HepG2 (cell line): ENCODE measurements at regions not wholly inside any gene's neighbourhood (a gene's known extent, or its start where the extent isn't known, plus 50 kb on each side); places are given as distances from the start of the nearest gene placed in this dataset.

Source experiments
- ATAC-seq: fragments of 200-7000 bp; cut with Tn5 transposase; 3 replicates; pipeline ENCODE4 v1.9.1; 2020; ENCODE audit warnings: mild to moderate bottlenecking, moderate library complexity
- BruUV-seq: library from RNA; stranded (reverse); fragments of 400-500 nt; replicated peaks from 2 replicates; lab custom pipeline; 2021; lab: Mats Ljungman, UMichigan
- CTCF ChIA-PET: fragments of 300-600 bp; formaldehyde crosslinking; extraction: SDS; loops from one replicate; lab custom pipeline; 2021; ENCODE audit warnings: low total read pairs, inconsistent platforms, low intra/inter-chr PET ratio; lab: Yijun Ruan, JAX
- POLR2A ChIA-PET: fragments of 350-600 bp; sonication (Branson Sonifier 250); formaldehyde crosslinking; loops from one replicate; lab custom pipeline; 2020; ENCODE audit warnings: antibody characterized with exemption, inconsistent platforms; lab: Yijun Ruan, JAX
- DNase-seq: peaks from one replicate; pipeline ENCODE4 v3.0.0-alpha.2; 2015; ENCODE audit warnings: low spot score
- FAIRE-seq: peaks from 3 replicates; lab custom pipeline; 2011; peaks lifted over from hg19 to GRCh38; lab: Jason Lieb, UNC
- H2AFZ ChIP-seq: one replicate; pipeline ENCODE4 v1.6.1; 2011; ENCODE audit warnings: low read length, inconsistent platforms
- H3K27ac ChIP-seq: fragments of 300-600 bp; 3 replicates; pipeline ENCODE4 v1.8.0; 2011; ENCODE audit warnings: mixed run types, mild to moderate bottlenecking, mixed read lengths, low read length, inconsistent platforms; ENCODE audit not compliant: insufficient read depth; ENCODE audit errors: extremely low read length
- H3K27me3 ChIP-seq, 2 experiments: fragments of 200-600 bp in 1 of 2; 2 replicates in 1 of 2; 3 replicates in 1 of 2; pipeline versions ENCODE4 v1.6.0 to v1.8.0; 2011; ENCODE audit warnings: low read length in 2 of 2, mild to moderate bottlenecking in 2 of 2, moderate library complexity in 2 of 2, inconsistent platforms in 1 of 2; ENCODE audit not compliant: insufficient read depth in 2 of 2, control insufficient read depth in 1 of 2
- H3K36me3 ChIP-seq, 2 experiments: fragments of 200-600 bp in 1 of 2; replicated peaks in 1 of 2; 2 replicates in 1 of 2; 3 replicates in 1 of 2; pipeline versions ENCODE4 v1.5.1 to v1.8.0; 2011; ENCODE audit warnings: low read length in 2 of 2, inconsistent platforms in 1 of 2; ENCODE audit not compliant: insufficient read depth in 2 of 2, control insufficient read depth in 1 of 2
- H3K4me1 ChIP-seq: 2 replicates; pipeline ENCODE4 v1.5.1; 2012; ENCODE audit warnings: low read length, inconsistent platforms; ENCODE audit not compliant: insufficient read depth
- H3K4me2 ChIP-seq: 2 replicates; pipeline ENCODE4 v1.6.0; 2011; ENCODE audit warnings: low read depth, low read length, inconsistent platforms
- H3K4me3 ChIP-seq, 3 experiments: fragments of 200-600 bp in 1 of 3; sonication (generic), shearing (Covaris generic) in 1 of 3; replicated peaks in 1 of 3; 2 replicates each; pipeline ENCODE4 v1.5.1; 2011 to 2016; ENCODE audit warnings: low read length in 3 of 3, inconsistent platforms in 2 of 3, low read depth in 2 of 3, mild to moderate bottlenecking in 2 of 3, control low read depth in 1 of 3, mixed read lengths in 1 of 3; ENCODE audit not compliant: insufficient read depth in 1 of 3
- H3K79me2 ChIP-seq: one replicate; pipeline ENCODE4 v1.6.1; 2011; ENCODE audit warnings: low read length, inconsistent platforms; ENCODE audit not compliant: insufficient read depth
- H3K9ac ChIP-seq: 2 replicates; pipeline ENCODE4 v1.6.0; 2011; ENCODE audit warnings: mild to moderate bottlenecking, low read depth, low read length, inconsistent platforms; ENCODE audit not compliant: insufficient read depth
- H3K9me3 ChIP-seq: 2 replicates; pipeline ENCODE4 v1.5.1; 2012; ENCODE audit warnings: mild to moderate bottlenecking, low read length
- H4K20me1 ChIP-seq: 2 replicates; pipeline ENCODE4 v1.6.0; 2011; ENCODE audit warnings: inconsistent platforms, mild to moderate bottlenecking, low read length, moderate library complexity; ENCODE audit not compliant: insufficient read depth
- HIVEP1 ChIP-seq: sonication (generic); formaldehyde crosslinking; IDR thresholded peaks from 2 replicates; pipeline ENCODE4 v1.4.0; 2020; ENCODE audit warnings: mild to moderate bottlenecking, missing genetic modification reagents
- LCORL ChIP-seq, 2 experiments: fragments of 450-650 bp in 1 of 2; sonication (generic) in 1 of 2; formaldehyde crosslinking in 1 of 2; IDR thresholded peaks; 2 replicates each; pipeline versions ENCODE4 v1.5.0 to v1.6.1; 2017 to 2020; ENCODE audit warnings: antibody characterized with exemption in 1 of 2, missing genetic modification reagents in 1 of 2
- MED8 ChIP-seq: sonication (generic); formaldehyde crosslinking; IDR thresholded peaks from 2 replicates; pipeline ENCODE4 v1.8.1; 2023; ENCODE audit warnings: mild to moderate bottlenecking, missing genetic modification reagents; ENCODE audit not compliant: insufficient replicate concordance
- MZF1 ChIP-seq: sonication (generic); formaldehyde crosslinking; IDR thresholded peaks from 2 replicates; pipeline ENCODE4 v1.8.1; 2023; ENCODE audit warnings: mild to moderate bottlenecking, missing genetic modification reagents, borderline replicate concordance
- NRL ChIP-seq: sonication (generic); formaldehyde crosslinking; IDR thresholded peaks from 2 replicates; pipeline ENCODE4 v1.5.0; 2020; ENCODE audit warnings: missing genetic modification reagents, mild to moderate bottlenecking, moderate library complexity, borderline replicate concordance
- SIX1 ChIP-seq: sonication (generic); formaldehyde crosslinking; IDR thresholded peaks from 2 replicates; pipeline ENCODE4 v1.4.0; 2020; ENCODE audit warnings: missing genetic modification reagents, borderline replicate concordance
- ZFP37 ChIP-seq: sonication (generic); formaldehyde crosslinking; IDR thresholded peaks from 2 replicates; pipeline ENCODE4 v1.4.0; 2020; ENCODE audit warnings: missing genetic modification reagents, borderline replicate concordance
- ZNF263 ChIP-seq: sonication (generic); formaldehyde crosslinking; IDR thresholded peaks from 2 replicates; pipeline ENCODE4 v1.4.0; 2020; ENCODE audit warnings: missing genetic modification reagents
- ZNF317 ChIP-seq: sonication (generic); formaldehyde crosslinking; IDR thresholded peaks from 2 replicates; pipeline ENCODE4 v1.5.0; 2020; ENCODE audit warnings: mild to moderate bottlenecking, missing genetic modification reagents
- ZNF570 ChIP-seq: sonication (generic); formaldehyde crosslinking; IDR thresholded peaks from 2 replicates; pipeline ENCODE4 v1.4.0; 2020; ENCODE audit warnings: mild to moderate bottlenecking, missing genetic modification reagents, borderline replicate concordance
- ZNF891 ChIP-seq: sonication (generic); formaldehyde crosslinking; IDR thresholded peaks from 2 replicates; pipeline ENCODE4 v1.5.0; 2020; ENCODE audit warnings: mild to moderate bottlenecking, missing genetic modification reagents
- WGBS: methylation state at CpG from one replicate; pipeline ENCODE4 v1.1.6; 2017; ENCODE audit warnings: low lambda C conversion rate; 5-methylcytosine and 5-hydroxymethylcytosine counted together
- in situ Hi-C: cut with HindIII; loops from 2 replicates; pipeline ENCODE4 v1.10.0; 2017; ENCODE audit warnings: low pct_unique_long_range_greater_than_20kb; ENCODE audit not compliant: extremely low pct_ligation_motif_present
- intact Hi-C: fragments of 100-400 bp; cut with micrococcal nuclease; formaldehyde crosslinking; loops from one replicate; pipeline ENCODE4 v1.10.0; 2022; ENCODE audit not compliant: unreplicated experiment
- TF ChIP-seq, protein P1 (sequence below): sonication (generic); formaldehyde crosslinking; IDR thresholded peaks from 2 replicates; pipeline ENCODE4 v1.4.0; 2020; ENCODE audit warnings: mild to moderate bottlenecking, missing genetic modification reagents
- TF ChIP-seq, protein P2 (sequence below): sonication (generic); formaldehyde crosslinking; IDR thresholded peaks from 2 replicates; pipeline ENCODE4 v1.5.0; 2020; ENCODE audit warnings: missing genetic modification reagents
- TF ChIP-seq, protein P3 (sequence below): sonication (generic); formaldehyde crosslinking; IDR thresholded peaks from 2 replicates; pipeline ENCODE4 v1.5.0; 2020; ENCODE audit warnings: mild to moderate bottlenecking, missing genetic modification reagents

DNA sequence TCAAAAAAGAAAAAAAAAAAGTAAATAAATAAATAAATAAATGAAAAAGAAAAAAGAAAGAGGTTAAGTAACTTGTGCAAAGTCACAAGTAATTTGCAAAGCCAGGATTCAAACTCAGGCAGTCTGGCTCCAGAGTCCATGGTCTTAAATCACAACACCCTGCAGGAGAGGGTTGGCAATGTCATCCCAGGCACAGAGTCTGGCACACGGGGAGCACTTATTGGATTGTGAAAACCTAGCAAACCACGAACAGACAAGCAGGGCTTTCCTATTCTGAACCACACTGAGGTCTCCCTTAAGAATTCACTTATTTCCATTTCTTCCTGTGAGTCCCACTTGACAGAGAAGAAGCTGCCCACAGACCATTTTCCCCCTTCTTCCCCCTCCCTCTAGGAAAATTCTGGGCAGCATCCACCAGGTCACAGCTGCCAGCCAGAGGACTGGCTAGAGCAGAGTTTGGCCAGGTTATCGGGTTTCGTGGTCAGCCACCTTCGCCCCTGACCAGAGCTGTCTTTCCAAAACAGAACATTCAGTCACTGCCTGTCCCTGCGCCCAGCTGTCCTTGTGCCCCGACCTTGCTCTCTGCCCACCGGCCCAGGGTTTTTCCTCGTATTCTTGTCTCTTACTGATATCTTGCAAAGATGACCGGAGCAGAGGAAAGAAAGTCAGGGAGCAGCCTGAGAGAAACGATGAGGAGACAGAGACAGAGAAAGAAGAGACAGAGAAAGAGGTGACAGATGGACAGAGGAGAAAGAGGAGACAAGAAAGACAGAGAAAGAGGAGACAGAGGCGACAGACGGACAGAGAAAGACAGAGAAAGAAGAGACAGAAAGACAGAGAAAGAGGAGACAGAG is 106.4 kb upstream of the PTPN1 start:
- in situ Hi-C loops: loop anchor here (5.0 kb wide), 2 partner anchors 59 to 111 kb away; no protein-coding TSS in a partner anchor
- Histone ChIP-seq H3K4me3 (no peak overlapping the region), H3K27ac (peak overlapping the region; percentile 85), H2AFZ (no peak overlapping the region), H3K4me2 (peak overlapping the region; percentile 65), H3K36me3 (no peaks in the 10 kb centered on the region), H3K4me1 (peaks cover 100% of the 10 kb centered on the region), H3K27me3 (no peaks in the 10 kb centered on the region), H4K20me1 (no peaks in the 10 kb centered on the region), H3K9ac (no peak overlapping the region; the same call in none of the 2 replicates), H3K9me3 (no peaks in the 10 kb centered on the region), H3K79me2 (no peaks in the 10 kb centered on the region)
- ATAC-seq: no peak
- ChIA-PET POLR2A (interaction anchor here (1.1 to 9.9 kb wide), 9 partner anchors 8 to 97 kb away, joined by 3 to 299 read pairs (median 10); no protein-coding TSS in a partner anchor), CTCF (no interaction called here)
- WGBS: 45% methylated on average over 13 of the region's 13 CpGs
- intact Hi-C loops: loop anchor here (2.0 to 5.0 kb wide), 2 partner anchors 15 to 36 kb away; no protein-coding TSS in a partner anchor
- FAIRE-seq: no peak
- no peak for DNase-seq
- BruUV-seq: no TSS peak
- TF ChIP-seq MED8: peak; percentile 54
- no peak for TF ChIP-seq LCORL (IDR thresholded peaks at IDR 0.05)
- TF ChIP-seq LCORL (CRISPR knock-in tag; IDR thresholded peaks at IDR 0.05): peak; percentile 8; the same call in 1 of the 2 replicates
- peak; percentile 44; the same call in 1 of the 2 replicates for TF ChIP-seq NRL (CRISPR knock-in tag)
- TF ChIP-seq, protein P1, sequence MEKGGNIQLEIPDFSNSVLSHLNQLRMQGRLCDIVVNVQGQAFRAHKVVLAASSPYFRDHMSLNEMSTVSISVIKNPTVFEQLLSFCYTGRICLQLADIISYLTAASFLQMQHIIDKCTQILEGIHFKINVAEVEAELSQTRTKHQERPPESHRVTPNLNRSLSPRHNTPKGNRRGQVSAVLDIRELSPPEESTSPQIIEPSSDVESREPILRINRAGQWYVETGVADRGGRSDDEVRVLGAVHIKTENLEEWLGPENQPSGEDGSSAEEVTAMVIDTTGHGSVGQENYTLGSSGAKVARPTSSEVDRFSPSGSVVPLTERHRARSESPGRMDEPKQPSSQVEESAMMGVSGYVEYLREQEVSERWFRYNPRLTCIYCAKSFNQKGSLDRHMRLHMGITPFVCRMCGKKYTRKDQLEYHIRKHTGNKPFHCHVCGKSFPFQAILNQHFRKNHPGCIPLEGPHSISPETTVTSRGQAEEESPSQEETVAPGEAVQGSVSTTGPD (CRISPR knock-in tag): 0 out of 2 replicates have a peak, but pooled peaks have one; percentile 40
- TF ChIP-seq HIVEP1 (CRISPR knock-in tag): peak; percentile 55; the same call in 1 of the 2 replicates
- TF ChIP-seq ZNF317: 0 out of 2 replicates have a peak, but pooled peaks have one; percentile 40
- 0 out of 2 replicates have a peak, but pooled peaks have one; percentile 58 for TF ChIP-seq MZF1 (CRISPR knock-in tag)
- peak; percentile 40; the same call in 1 of the 2 replicates for TF ChIP-seq ZNF891 (CRISPR knock-in tag)
- TF ChIP-seq ZFP37 (CRISPR knock-in tag): no peak
- peak; percentile 65; the same call in 1 of the 2 replicates for TF ChIP-seq ZNF263
- TF ChIP-seq, protein P2, sequence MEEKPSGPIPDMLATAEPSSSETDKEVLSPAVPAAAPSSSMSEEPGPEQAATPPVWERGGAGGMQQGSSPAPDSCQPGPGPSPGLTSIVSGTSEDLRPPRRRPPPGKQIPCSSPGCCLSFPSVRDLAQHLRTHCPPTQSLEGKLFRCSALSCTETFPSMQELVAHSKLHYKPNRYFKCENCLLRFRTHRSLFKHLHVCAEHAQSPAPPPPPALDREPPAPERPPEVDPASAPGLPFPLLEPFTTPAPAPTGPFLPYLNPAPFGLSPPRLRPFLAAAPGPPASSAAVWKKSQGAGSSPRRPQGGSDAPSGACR (CRISPR knock-in tag): no peak
- TF ChIP-seq, protein P3, sequence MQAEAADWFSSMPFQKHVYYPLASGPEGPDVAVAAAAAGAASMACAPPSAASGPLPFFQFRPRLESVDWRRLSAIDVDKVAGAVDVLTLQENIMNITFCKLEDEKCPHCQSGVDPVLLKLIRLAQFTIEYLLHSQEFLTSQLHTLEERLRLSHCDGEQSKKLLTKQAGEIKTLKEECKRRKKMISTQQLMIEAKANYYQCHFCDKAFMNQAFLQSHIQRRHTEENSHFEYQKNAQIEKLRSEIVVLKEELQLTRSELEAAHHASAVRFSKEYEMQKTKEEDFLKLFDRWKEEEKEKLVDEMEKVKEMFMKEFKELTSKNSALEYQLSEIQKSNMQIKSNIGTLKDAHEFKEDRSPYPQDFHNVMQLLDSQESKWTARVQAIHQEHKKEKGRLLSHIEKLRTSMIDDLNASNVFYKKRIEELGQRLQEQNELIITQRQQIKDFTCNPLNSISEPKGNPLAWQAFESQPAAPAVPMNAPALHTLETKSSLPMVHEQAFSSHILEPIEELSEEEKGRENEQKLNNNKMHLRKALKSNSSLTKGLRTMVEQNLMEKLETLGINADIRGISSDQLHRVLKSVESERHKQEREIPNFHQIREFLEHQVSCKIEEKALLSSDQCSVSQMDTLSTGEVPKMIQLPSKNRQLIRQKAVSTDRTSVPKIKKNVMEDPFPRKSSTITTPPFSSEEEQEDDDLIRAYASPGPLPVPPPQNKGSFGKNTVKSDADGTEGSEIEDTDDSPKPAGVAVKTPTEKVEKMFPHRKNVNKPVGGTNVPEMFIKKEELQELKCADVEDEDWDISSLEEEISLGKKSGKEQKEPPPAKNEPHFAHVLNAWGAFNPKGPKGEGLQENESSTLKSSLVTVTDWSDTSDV (CRISPR knock-in tag): 0 out of 2 replicates have a peak, but pooled peaks have one; percentile 15
- TF ChIP-seq SIX1 (CRISPR knock-in tag): peak; percentile 73; the same call in 1 of the 2 replicates
- no peak for TF ChIP-seq ZNF570 (CRISPR knock-in tag)
